ENCODE measurements at regions not wholly inside any gene's neighbourhood (a gene's known extent, or its start where the extent isn't known, plus 50 kb on each side); places are given as distances from the start of the nearest gene placed in this dataset.

GRCh38 chr20:52426856-52427255, 235.3 kb upstream of the ZFP64 start:
- no peak for TF ChIP-seq CTCF (conservative IDR thresholded peaks at IDR 0.05; ENCODE audit: low read length)
- no peak for TF ChIP-seq EZH2phosphoT487 (IDR thresholded peaks at IDR 0.05; ENCODE audit: borderline replicate concordance, low read depth, low read length)
